Left lung (tissue), 4 donors: ENCODE measurements at regions not wholly inside any gene's neighbourhood (a gene's known extent, or its start where the extent isn't known, plus 50 kb on each side); places are given as distances from the start of the nearest gene placed in this dataset.

Source experiments
- ATAC-seq: fragments of 200-7000 bp; cut with Tn5 transposase; one replicate; pipeline ENCODE4 v1.9.1; 2020; ENCODE audit warnings: moderate library complexity
- DNase-seq, 4 donors: peaks; one replicate each; pipeline ENCODE4 v3.0.0-alpha.2; 2013 to 2020
- H3K27ac ChIP-seq, 2 donors: fragments of 200-600 bp; sonication (generic) in 1 of 2; one replicate each; pipeline versions ENCODE4 v1.5.0 to v1.8.0; 2020 to 2021
- H3K27me3 ChIP-seq, 2 donors: fragments of 200-600 bp; sonication (generic) in 1 of 2; one replicate each; pipeline versions ENCODE4 v1.5.0 to v1.8.0; 2020 to 2021
- H3K36me3 ChIP-seq, 2 donors: fragments of 200-600 bp; sonication (generic) in 1 of 2; one replicate each; pipeline versions ENCODE4 v1.5.0 to v1.8.0; 2020 to 2021
- H3K4me1 ChIP-seq, 2 donors: fragments of 200-600 bp; one replicate each; pipeline ENCODE4 v1.8.0; 2021
- H3K4me3 ChIP-seq, 2 donors: fragments of 200-600 bp; sonication (generic) in 1 of 2; one replicate each; pipeline versions ENCODE4 v1.5.0 to v1.8.0; 2020 to 2021; ENCODE audit warnings: mild to moderate bottlenecking in 1 of 2
- H3K9me3 ChIP-seq, 2 donors: fragments of 200-600 bp; sonication (generic) in 1 of 2; one replicate each; pipeline versions ENCODE4 v1.5.0 to v1.8.0; 2020 to 2021
- intact Hi-C, 2 donors: fragments of 100-400 bp; cut with DNase I; formaldehyde crosslinking; loops; one replicate each; pipeline versions ENCODE4 v1.11.2 to v1.14.2; 2022
- TF ChIP-seq, protein P1 (sequence below), 2 donors: fragments of 200-600 bp; sonication (generic) in 1 of 2; IDR thresholded peaks; one replicate each; pipeline versions ENCODE4 v1.5.0 to v1.8.0; 2021; ENCODE audit warnings: antibody characterized with exemption in 2 of 2
- donor health status: DM: no; HTN: yes; CAD: no.
- donor health status: DM: no; HTN: no; CAD: no.

DNA sequence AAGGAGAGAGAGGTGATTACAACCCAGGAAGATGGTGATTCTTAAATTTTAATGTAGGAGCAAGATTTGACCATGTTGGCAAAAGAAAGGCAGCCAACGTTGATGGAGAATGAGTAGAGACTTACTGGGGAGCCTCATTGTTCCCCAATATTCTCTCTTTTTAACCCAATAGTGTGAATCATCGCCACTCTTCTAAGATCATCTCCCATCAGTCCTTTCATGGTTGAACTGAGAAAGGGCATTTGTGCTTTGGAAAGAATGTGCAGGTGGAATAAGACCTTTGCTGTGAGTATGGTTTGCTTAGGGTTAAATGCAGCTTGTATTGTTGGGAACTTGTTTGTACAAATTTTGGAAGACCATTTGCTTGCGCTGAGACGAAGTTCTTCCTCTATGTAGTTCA lies 231.0 kb downstream of the TBXT start:
- ATAC-seq (no peak), DNase-seq (no peak)
- TF ChIP-seq, protein P1, sequence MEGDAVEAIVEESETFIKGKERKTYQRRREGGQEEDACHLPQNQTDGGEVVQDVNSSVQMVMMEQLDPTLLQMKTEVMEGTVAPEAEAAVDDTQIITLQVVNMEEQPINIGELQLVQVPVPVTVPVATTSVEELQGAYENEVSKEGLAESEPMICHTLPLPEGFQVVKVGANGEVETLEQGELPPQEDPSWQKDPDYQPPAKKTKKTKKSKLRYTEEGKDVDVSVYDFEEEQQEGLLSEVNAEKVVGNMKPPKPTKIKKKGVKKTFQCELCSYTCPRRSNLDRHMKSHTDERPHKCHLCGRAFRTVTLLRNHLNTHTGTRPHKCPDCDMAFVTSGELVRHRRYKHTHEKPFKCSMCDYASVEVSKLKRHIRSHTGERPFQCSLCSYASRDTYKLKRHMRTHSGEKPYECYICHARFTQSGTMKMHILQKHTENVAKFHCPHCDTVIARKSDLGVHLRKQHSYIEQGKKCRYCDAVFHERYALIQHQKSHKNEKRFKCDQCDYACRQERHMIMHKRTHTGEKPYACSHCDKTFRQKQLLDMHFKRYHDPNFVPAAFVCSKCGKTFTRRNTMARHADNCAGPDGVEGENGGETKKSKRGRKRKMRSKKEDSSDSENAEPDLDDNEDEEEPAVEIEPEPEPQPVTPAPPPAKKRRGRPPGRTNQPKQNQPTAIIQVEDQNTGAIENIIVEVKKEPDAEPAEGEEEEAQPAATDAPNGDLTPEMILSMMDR (IDR thresholded peaks at IDR 0.05): no peak
- intact Hi-C loops: no loop called here
- no peak overlapping the region for H3K27ac ChIP-seq
- no peaks in the 10 kb centered on the region for H3K27me3 ChIP-seq
- H3K4me1 ChIP-seq: no peaks in the 10 kb centered on the region
- no peaks in the 10 kb centered on the region for H3K9me3 ChIP-seq
- H3K36me3 ChIP-seq: no peaks in the 10 kb centered on the region
- H3K4me3 ChIP-seq: no peak overlapping the region

DNA sequence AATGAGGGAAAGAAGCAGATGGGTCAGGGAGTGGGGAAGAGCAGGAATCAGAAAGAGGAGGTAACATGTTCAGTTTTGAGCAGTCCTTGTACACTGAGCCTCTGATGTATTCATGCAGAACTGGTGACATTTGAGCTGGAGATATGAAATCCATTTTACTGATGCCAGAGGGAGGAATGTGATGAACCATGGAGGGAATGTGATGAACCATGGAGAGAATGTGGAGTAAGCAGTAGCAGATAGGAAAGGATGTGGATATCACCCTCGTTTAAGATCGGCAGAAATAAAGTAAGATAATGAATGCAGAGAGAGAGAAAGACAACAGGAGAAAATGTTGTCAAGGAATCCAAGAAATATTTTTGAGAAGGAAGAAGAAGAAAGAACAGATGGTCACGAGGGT lies 231.6 kb downstream of the TBXT start:
- Histone ChIP-seq H3K36me3 (no peaks in the 10 kb centered on the region), H3K27ac (no peak overlapping the region), H3K9me3 (no peaks in the 10 kb centered on the region), H3K4me3 (no peak overlapping the region), H3K4me1 (no peaks in the 10 kb centered on the region), H3K27me3 (no peaks in the 10 kb centered on the region)
- no peak for ATAC-seq
- intact Hi-C loops: no loop called here
- TF ChIP-seq, protein P1 (IDR thresholded peaks at IDR 0.05): no peak
- DNase-seq: no peak

DNA sequence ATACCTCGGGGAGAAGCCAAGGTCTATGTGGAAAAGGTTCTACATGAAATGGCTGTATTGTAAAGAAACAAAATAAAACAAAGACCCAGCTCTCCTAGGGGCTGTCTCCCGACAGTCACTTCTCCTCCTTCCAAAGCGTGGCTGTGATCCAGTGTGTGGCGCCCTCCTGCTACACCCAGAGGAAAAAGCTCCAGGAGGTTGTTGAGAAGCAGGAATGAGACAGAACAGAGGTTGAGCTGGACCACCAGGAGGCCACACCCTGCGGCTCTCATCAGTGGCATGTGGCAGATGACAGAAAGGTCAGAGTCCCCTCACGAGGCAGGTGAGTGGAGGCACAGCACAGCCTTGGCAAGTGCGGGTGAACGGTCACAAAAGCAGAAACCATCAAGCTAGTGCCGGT lies 236.0 kb downstream of the TBXT start:
- Histone ChIP-seq H3K4me1 (no peaks in the 10 kb centered on the region), H3K27me3 (no peaks in the 10 kb centered on the region), H3K27ac (no peak overlapping the region), H3K4me3 (no peak overlapping the region), H3K9me3 (no peaks in the 10 kb centered on the region), H3K36me3 (no peaks in the 10 kb centered on the region)
- intact Hi-C loops: no loop called here
- ATAC-seq: no peak
- TF ChIP-seq, protein P1 (IDR thresholded peaks at IDR 0.05): no peak
- DNase-seq: peak in 1 of 4 donors; percentile 37

DNA sequence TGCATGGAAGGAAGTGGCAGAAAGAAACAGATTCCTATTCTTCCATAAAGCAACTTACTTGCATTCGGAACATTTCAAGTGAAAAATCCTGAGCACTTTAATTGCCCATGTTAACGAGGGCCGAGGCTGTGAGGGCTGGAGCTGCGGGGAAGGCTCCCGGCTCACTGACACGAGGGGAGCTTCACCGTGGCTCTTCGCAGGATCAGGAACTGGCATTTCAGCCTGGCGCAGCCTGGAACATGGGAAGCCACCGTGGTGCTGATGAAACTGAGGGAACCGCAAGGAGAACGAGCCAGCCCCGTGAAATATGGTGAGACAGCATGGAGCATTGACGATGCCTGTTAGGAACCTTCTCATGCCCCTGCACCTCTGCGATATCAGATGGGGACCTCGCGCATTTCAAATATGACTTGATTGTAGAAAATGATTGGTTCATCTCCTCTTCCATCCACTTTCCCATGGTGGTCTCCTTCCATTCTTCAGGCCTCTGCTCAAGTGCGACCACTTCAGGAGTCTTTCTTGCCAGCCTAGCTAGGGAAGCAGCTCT lies 236.9 kb downstream of the TBXT start:
- Histone ChIP-seq H3K36me3 (no peaks in the 10 kb centered on the region), H3K4me3 (no peak overlapping the region), H3K9me3 (no peaks in the 10 kb centered on the region), H3K4me1 (no peaks in the 10 kb centered on the region), H3K27me3 (no peaks in the 10 kb centered on the region), H3K27ac (no peak overlapping the region)
- DNase-seq (peak in 1 of 4 donors; percentile 55), ATAC-seq (no peak)
- TF ChIP-seq, protein P1 (IDR thresholded peaks at IDR 0.05): no peak
- intact Hi-C loops: no loop called here

DNA sequence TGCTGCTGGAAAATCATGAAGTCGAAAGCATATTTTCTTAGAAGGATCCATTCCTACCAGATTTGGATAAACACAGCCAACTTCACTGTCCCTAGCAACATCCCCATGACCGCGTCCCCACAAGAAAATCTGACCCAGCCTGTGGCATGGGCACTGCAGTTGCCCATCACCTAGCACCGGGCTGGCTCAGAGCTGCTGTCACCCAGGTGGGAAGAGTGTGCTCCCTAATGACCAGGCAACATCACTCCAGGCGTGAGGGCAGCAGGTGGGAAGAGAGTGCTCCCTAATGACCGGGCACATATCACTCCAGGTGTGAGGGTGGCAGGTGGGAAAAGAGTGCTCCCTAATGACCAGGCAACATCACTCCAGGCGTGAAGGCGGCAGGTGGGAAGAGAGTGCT lies 238.0 kb downstream of the TBXT start:
- H3K4me1 ChIP-seq: no peaks in the 10 kb centered on the region
- DNase-seq: peak in 1 of 4 donors; percentile 53
- no peak overlapping the region for H3K4me3 ChIP-seq
- no peak overlapping the region for H3K27ac ChIP-seq
- no peak for ATAC-seq
- H3K36me3 ChIP-seq: no peaks in the 10 kb centered on the region
- no peaks in the 10 kb centered on the region for H3K9me3 ChIP-seq
- intact Hi-C loops: no loop called here
- H3K27me3 ChIP-seq: no peaks in the 10 kb centered on the region
- TF ChIP-seq, protein P1 (IDR thresholded peaks at IDR 0.05): no peak
